ENCODE measurements at regions not wholly inside any gene's neighbourhood (a gene's known extent, or its start where the extent isn't known, plus 50 kb on each side); places are given as distances from the start of the nearest gene placed in this dataset.

DNA sequence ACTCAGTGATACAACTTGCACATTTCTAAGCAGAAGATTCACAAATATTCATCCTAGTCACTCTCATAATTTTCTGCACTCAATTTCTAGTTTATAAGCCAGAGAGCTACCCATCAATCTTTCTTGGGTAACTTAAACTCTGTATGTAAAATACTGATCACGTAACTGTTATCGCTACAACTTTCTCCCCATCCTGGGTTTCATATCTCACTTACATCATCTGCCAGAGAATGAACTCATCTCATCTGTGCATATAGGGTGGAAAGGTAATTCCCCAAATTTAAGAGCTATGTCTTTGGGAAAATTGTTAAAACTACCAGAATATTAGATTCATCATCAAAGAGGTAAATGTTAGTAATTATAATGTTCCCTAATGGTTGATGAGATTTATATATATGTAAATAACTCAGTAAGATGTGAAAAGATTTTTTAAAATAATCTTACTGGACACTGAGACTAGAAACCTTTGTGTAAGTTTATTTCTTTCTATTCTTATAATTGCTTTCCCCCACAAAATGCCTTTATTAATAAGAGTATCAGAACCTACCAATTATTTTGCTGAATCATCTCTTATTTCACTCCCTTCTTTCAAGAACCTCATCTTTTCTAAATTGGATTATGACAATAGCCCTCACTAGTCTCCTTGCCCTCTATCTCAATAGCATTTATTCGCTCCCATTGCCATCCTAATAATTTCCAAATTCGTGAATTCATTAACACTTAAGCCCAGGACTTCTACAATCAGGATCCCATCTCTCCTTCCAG lies 729.0 kb downstream of the EPHA4 start:
- Histone ChIP-seq H3K9me2 (replicated peaks; ENCODE audit: insufficient read depth) (no peaks in the 10 kb centered on the region), H3K27me3 (no peaks in the 10 kb centered on the region), H3K36me3 (replicated peaks; ENCODE audit: insufficient read depth, low read depth) (no peaks in the 10 kb centered on the region), H4K20me1 (ENCODE audit: insufficient read depth, poor library complexity, severe bottlenecking) (no peaks in the 10 kb centered on the region), H3K4me2 (no peak overlapping the region), H3K4me1 (ENCODE audit: insufficient read depth) (no peaks in the 10 kb centered on the region), H3K79me2 (no peaks in the 10 kb centered on the region), H2AFZ (no peak overlapping the region), H3K27ac (no peak overlapping the region), H3K9me3 (ENCODE audit: low read depth) (no peaks in the 10 kb centered on the region), H3K4me3 (no peak overlapping the region)
- WGBS (ENCODE audit: low lambda C conversion rate, missing lambda C conversion rate): 90% methylated on average over 4 of the region's 4 CpGs
- DNase-seq (ENCODE audit: low spot score): no peak
- TF ChIP-seq, protein P1, sequence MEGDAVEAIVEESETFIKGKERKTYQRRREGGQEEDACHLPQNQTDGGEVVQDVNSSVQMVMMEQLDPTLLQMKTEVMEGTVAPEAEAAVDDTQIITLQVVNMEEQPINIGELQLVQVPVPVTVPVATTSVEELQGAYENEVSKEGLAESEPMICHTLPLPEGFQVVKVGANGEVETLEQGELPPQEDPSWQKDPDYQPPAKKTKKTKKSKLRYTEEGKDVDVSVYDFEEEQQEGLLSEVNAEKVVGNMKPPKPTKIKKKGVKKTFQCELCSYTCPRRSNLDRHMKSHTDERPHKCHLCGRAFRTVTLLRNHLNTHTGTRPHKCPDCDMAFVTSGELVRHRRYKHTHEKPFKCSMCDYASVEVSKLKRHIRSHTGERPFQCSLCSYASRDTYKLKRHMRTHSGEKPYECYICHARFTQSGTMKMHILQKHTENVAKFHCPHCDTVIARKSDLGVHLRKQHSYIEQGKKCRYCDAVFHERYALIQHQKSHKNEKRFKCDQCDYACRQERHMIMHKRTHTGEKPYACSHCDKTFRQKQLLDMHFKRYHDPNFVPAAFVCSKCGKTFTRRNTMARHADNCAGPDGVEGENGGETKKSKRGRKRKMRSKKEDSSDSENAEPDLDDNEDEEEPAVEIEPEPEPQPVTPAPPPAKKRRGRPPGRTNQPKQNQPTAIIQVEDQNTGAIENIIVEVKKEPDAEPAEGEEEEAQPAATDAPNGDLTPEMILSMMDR (IDR thresholded peaks at IDR 0.05; ENCODE audit: poor library complexity): no peak
- no peak for TF ChIP-seq EZH2phosphoT487 (IDR thresholded peaks at IDR 0.05; ENCODE audit: low read depth, severe bottlenecking, unreplicated experiment)
- no peak for TF ChIP-seq EZH2 (IDR thresholded peaks at IDR 0.05; ENCODE audit: borderline replicate concordance)

DNA sequence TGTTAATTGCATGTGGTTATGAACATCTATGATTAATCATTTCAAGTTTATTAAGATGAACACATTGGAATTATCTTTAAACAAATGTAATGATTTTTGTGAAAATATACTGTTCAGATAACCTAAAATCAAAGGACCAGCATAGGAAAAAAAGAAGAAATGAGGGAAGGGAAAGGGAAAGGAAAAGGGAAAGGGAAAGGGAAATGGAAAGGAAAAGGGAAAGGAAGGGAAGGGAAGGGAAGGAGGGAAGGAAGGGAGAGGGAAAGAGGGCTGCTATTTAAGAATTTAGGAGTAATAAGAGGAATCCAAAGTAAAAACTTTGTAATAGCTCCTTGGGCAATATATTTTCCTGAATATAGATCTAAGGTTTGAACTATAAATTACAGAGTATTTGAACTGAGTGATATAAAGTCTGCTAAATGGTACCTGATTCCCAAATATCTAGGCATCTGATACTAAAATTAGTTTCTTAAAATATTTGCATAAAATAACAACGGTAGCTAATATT lies 726.3 kb downstream of the EPHA4 start:
- no peaks in the 10 kb centered on the region for H3K9me2 ChIP-seq (replicated peaks; ENCODE audit: insufficient read depth)
- no peak overlapping the region for H3K4me3 ChIP-seq
- H3K36me3 ChIP-seq (replicated peaks; ENCODE audit: insufficient read depth, low read depth): no peaks in the 10 kb centered on the region
- no peaks in the 10 kb centered on the region for H3K27me3 ChIP-seq
- no peak overlapping the region for H3K27ac ChIP-seq
- 100% methylated on average over 1 of the region's 1 CpG for WGBS (ENCODE audit: low lambda C conversion rate, missing lambda C conversion rate)
- H3K9me3 ChIP-seq (ENCODE audit: low read depth): no peaks in the 10 kb centered on the region
- DNase-seq (ENCODE audit: low spot score): no peak
- no peak for TF ChIP-seq EZH2 (IDR thresholded peaks at IDR 0.05; ENCODE audit: borderline replicate concordance)
- TF ChIP-seq EZH2phosphoT487 (IDR thresholded peaks at IDR 0.05; ENCODE audit: low read depth, severe bottlenecking, unreplicated experiment): no peak
- TF ChIP-seq, protein P1 (IDR thresholded peaks at IDR 0.05; ENCODE audit: poor library complexity): no peak
- no peaks in the 10 kb centered on the region for H3K79me2 ChIP-seq
- H3K4me2 ChIP-seq: no peak overlapping the region
- no peaks in the 10 kb centered on the region for H4K20me1 ChIP-seq (ENCODE audit: insufficient read depth, poor library complexity, severe bottlenecking)
- H3K4me1 ChIP-seq (ENCODE audit: insufficient read depth): no peaks in the 10 kb centered on the region
- no peak overlapping the region for H2AFZ ChIP-seq

DNA sequence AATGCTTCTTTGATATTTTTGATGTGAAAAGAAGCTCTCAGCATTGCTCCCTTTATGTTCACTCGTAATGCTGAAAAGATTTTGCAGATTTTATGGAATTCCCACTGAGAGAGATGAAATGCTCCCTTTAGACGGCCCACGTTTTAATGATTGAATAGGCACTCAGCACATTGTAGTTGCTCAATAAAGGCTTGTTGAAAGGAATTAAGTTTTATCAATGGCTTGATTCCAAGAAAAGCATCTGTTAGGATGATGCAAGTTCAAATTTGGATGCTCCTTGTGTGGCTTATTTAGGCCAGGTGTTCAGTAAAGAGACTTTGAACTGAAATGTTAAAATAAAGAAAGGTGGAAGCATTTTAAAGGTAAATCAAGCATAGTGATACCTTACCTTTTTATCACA lies 725.1 kb downstream of the EPHA4 start:
- Histone ChIP-seq H3K27me3 (no peaks in the 10 kb centered on the region), H3K79me2 (no peaks in the 10 kb centered on the region), H3K36me3 (replicated peaks; ENCODE audit: insufficient read depth, low read depth) (no peaks in the 10 kb centered on the region), H3K9me3 (ENCODE audit: low read depth) (no peaks in the 10 kb centered on the region), H3K9me2 (replicated peaks; ENCODE audit: insufficient read depth) (no peaks in the 10 kb centered on the region), H3K27ac (no peak overlapping the region), H2AFZ (no peak overlapping the region), H3K4me3 (no peak overlapping the region), H3K4me2 (no peak overlapping the region), H4K20me1 (ENCODE audit: insufficient read depth, poor library complexity, severe bottlenecking) (no peaks in the 10 kb centered on the region), H3K4me1 (ENCODE audit: insufficient read depth) (no peaks in the 10 kb centered on the region)
- DNase-seq (ENCODE audit: low spot score): no peak
- WGBS (ENCODE audit: low lambda C conversion rate, missing lambda C conversion rate): 85% methylated on average over 3 of the region's 3 CpGs
- TF ChIP-seq EZH2 (IDR thresholded peaks at IDR 0.05; ENCODE audit: borderline replicate concordance) (no peak), EZH2phosphoT487 (IDR thresholded peaks at IDR 0.05; ENCODE audit: low read depth, severe bottlenecking, unreplicated experiment) (no peak)
- TF ChIP-seq, protein P1 (IDR thresholded peaks at IDR 0.05; ENCODE audit: poor library complexity): no peak

Data from hepatocyte (in vitro differentiated cells).